Lung (tissue), 11 donors: ENCODE measurements at regions not wholly inside any gene's neighbourhood (a gene's known extent, or its start where the extent isn't known, plus 50 kb on each side); places are given as distances from the start of the nearest gene placed in this dataset.
"Not testable (repeated sequence)": the region's sequence is repeated elsewhere in the genome, so short reads cannot be mapped to it uniquely, and the experiment has no call there.

Source experiments
- ATAC-seq: fragments of 200-7000 bp; cut with Tn5 transposase; one replicate; pipeline ENCODE4 v1.9.1; 2020; ENCODE audit warnings: moderate number of reproducible peaks; ENCODE audit not compliant: insufficient read depth, low FRiP score
- DNase-seq, 3 donors: peaks; one replicate each; pipeline ENCODE4 v3.0.0-alpha.2; 2013 to 2017
- H3K27ac ChIP-seq, 2 donors: one replicate each; pipeline ENCODE4 v1.5.1; 2013; ENCODE audit warnings: mild to moderate bottlenecking in 2 of 2, moderate library complexity in 2 of 2, control low read depth in 1 of 2, inconsistent platforms in 1 of 2, low read depth in 1 of 2, low read length in 1 of 2
- H3K27me3 ChIP-seq, 3 donors: one replicate each; pipeline ENCODE4 v1.5.1; 2013; ENCODE audit warnings: low read length in 2 of 3; ENCODE audit not compliant: control insufficient read depth in 3 of 3, insufficient read depth in 3 of 3
- H3K36me3 ChIP-seq, 4 donors: one replicate each; pipeline ENCODE4 v1.5.1; 2013; ENCODE audit warnings: low read length in 4 of 4, mild to moderate bottlenecking in 1 of 4, moderate library complexity in 1 of 4; ENCODE audit not compliant: control insufficient read depth in 4 of 4, insufficient read depth in 4 of 4
- H3K4me1 ChIP-seq, 5 donors: one replicate each; pipeline ENCODE4 v1.5.1; 2013; ENCODE audit warnings: low read length in 5 of 5, mild to moderate bottlenecking in 2 of 5, moderate library complexity in 1 of 5; ENCODE audit not compliant: control insufficient read depth in 5 of 5, insufficient read depth in 5 of 5
- H3K4me3 ChIP-seq: one replicate; pipeline ENCODE4 v1.5.1; 2013; ENCODE audit warnings: mild to moderate bottlenecking, control low read depth, moderate library complexity
- H3K9ac ChIP-seq, 2 donors: one replicate each; pipeline ENCODE4 v1.5.1; 2013; ENCODE audit warnings: low read length in 2 of 2, control low read depth in 1 of 2; ENCODE audit not compliant: insufficient read depth in 1 of 2
- H3K9me3 ChIP-seq, 4 donors: one replicate each; pipeline ENCODE4 v1.5.1; 2013; ENCODE audit warnings: low read length in 3 of 4, mild to moderate bottlenecking in 1 of 4, moderate library complexity in 1 of 4; ENCODE audit not compliant: control insufficient read depth in 4 of 4, insufficient read depth in 3 of 4
- WGBS, 2 donors: extraction: QIAGEN DNeasy Blood & Tissue Kit; methylation state at CpG; one replicate each; pipeline ENCODE4 v1.1.7; 2013; 5-methylcytosine and 5-hydroxymethylcytosine counted together
- TF ChIP-seq, protein P1 (sequence below): IDR thresholded peaks from 2 replicates; pipeline ENCODE4 v1.5.1; 2012; ENCODE audit warnings: mild to moderate bottlenecking; ENCODE audit errors: control extremely low read depth, extremely low read depth
- donor health status: control.
- donor health status: control.
- donor health status: Bipolar disorder and iron deficiency.
- donor health status: healthy.
- donor health status: DM: yes; HTN: yes; CAD: no.

DNA sequence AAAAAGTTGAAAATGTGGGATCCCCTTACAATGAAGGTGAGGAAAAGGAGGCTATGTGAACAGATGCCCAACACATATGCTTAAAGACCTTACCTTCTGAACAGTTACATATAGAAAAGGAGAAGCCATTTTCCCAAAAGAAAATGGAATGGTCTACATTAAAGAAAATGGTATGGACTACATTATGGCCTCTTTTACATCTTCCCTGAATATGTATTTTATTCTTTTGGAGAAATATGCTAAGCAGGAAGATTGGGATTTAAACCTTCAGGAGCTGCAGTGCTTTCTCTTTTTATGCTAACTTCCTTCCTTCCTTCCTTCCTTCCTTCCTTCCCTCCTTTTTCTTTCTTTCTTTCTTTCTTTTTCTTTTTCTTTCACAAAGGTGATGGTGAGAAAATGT is 155.4 kb downstream of the SEC23IP start:
- H3K4me3 ChIP-seq = no peak overlapping the region
- H3K36me3 ChIP-seq = no peaks in the 10 kb centered on the region
- no peak overlapping the region for H3K27ac ChIP-seq
- ATAC-seq (no peak), DNase-seq (no peak)
- H3K9ac ChIP-seq = no peak overlapping the region
- TF ChIP-seq, protein P1, sequence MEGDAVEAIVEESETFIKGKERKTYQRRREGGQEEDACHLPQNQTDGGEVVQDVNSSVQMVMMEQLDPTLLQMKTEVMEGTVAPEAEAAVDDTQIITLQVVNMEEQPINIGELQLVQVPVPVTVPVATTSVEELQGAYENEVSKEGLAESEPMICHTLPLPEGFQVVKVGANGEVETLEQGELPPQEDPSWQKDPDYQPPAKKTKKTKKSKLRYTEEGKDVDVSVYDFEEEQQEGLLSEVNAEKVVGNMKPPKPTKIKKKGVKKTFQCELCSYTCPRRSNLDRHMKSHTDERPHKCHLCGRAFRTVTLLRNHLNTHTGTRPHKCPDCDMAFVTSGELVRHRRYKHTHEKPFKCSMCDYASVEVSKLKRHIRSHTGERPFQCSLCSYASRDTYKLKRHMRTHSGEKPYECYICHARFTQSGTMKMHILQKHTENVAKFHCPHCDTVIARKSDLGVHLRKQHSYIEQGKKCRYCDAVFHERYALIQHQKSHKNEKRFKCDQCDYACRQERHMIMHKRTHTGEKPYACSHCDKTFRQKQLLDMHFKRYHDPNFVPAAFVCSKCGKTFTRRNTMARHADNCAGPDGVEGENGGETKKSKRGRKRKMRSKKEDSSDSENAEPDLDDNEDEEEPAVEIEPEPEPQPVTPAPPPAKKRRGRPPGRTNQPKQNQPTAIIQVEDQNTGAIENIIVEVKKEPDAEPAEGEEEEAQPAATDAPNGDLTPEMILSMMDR = no peak
- H3K9me3 ChIP-seq = no peaks in the 10 kb centered on the region
- no peaks in the 10 kb centered on the region for H3K27me3 ChIP-seq
- H3K4me1 ChIP-seq = no peaks in the 10 kb centered on the region

DNA sequence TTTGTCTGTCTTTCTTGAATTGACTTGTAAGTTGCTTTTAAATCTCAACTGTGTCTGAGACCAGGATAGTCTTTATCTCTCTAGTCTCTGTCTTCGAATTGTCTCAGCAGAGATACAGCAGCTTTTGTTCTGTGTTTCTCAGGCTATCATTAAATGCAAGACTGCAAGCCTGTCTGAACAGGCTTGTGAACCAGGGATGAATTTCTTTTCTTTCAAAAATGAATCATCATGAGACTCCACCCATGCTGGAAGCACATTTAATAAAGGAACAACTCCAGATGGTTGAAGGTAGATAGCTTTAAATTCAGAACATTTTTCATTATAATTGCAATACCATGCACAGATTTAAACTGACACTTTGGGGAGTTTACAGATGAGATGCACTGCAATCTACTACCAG is 155.9 kb downstream of the SEC23IP start:
- no peaks in the 10 kb centered on the region for H3K27me3 ChIP-seq
- H3K4me3 ChIP-seq = no peak overlapping the region
- no peak overlapping the region for H3K9ac ChIP-seq
- TF ChIP-seq, protein P1 = no peak
- 79 to 85% methylated on average over 1 of the region's 1 CpG for WGBS, 2 donors
- H3K36me3 ChIP-seq = no peaks in the 10 kb centered on the region
- no peaks in the 10 kb centered on the region for H3K4me1 ChIP-seq
- ATAC-seq (no peak), DNase-seq (no peak)
- H3K9me3 ChIP-seq = peaks cover 0 to 2% (median 0%) of the 10 kb centered on the region in 4 donors
- H3K27ac ChIP-seq = no peak overlapping the region

DNA sequence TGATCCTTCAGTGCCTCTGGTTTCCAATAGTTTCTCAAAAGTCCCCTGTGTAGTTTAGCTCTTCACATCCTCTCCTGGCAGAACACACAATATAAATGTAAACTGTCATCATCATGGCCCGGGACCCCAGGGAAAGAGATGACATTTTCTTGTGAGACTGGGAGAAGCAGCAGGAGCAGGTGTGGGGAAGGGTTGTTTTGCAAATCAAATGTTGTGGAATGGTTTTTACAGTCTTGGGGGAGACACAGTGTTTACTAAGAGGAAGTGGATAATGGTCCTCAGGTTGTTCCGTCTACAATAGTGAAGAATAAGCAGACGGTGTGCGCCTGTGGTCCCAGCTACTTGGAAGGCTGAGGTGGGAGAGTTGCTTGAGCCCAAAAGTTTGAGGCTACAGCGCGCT is 159.1 kb downstream of the SEC23IP start:
- no peak overlapping the region for H3K27ac ChIP-seq
- no peaks in the 10 kb centered on the region for H3K27me3 ChIP-seq
- peaks cover 0 to 4% (median 0%) of the 10 kb centered on the region in 4 donors for H3K9me3 ChIP-seq
- H3K4me3 ChIP-seq = no peak overlapping the region
- 52 to 61% methylated on average over 6 of the region's 6 CpGs for WGBS, 2 donors
- no peaks in the 10 kb centered on the region for H3K4me1 ChIP-seq
- H3K36me3 ChIP-seq = no peaks in the 10 kb centered on the region
- no peak overlapping the region for H3K9ac ChIP-seq
- TF ChIP-seq, protein P1 = no peak
- ATAC-seq = no peak
- DNase-seq = no peak

DNA sequence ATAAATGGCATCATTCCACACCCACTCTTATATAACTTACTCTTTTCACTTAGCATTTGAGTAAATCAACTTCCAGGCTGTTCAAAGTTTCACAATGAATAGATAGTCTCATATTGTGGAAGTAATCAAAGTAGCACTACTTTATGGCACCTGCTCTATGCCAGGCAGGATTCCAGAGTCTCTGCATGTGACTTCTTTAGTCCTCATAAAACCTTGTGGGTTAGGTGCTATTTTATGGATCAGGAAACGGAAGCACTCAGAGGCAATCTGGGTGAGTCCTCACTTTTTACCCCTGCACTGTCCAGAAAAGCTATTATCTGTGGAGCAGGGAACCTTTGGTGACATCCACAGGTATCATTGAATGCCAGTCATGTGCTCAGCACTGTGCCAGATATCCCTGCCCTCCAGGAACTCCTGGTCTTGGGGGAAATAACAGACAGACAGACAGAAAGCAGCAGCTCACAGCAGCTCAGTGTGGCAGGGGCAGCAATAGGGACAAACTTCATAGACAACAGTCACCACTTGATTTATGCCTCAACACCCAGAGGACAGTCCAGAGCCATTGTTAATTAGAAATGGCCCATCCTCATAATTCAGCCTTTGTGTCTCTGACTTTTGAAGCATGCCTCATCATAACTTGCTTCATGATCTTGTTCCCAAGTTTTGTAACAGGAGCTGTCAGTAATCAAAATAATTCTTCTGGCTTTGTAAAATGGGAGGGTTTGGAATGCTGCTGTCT is 160.6 kb downstream of the SEC23IP start:
- Histone ChIP-seq H3K9ac (no peak overlapping the region), H3K4me1 (no peaks in the 10 kb centered on the region), H3K36me3 (no peaks in the 10 kb centered on the region), H3K4me3 (no peak overlapping the region), H3K27me3 (no peaks in the 10 kb centered on the region), H3K27ac (no peak overlapping the region), H3K9me3 (peaks cover 0 to 4% (median 0%) of the 10 kb centered on the region in 4 donors)
- ATAC-seq = no peak
- WGBS, 2 donors = 67 to 76% methylated on average over 1 of the region's 1 CpG
- TF ChIP-seq, protein P1 = no peak
- no peak for DNase-seq

DNA sequence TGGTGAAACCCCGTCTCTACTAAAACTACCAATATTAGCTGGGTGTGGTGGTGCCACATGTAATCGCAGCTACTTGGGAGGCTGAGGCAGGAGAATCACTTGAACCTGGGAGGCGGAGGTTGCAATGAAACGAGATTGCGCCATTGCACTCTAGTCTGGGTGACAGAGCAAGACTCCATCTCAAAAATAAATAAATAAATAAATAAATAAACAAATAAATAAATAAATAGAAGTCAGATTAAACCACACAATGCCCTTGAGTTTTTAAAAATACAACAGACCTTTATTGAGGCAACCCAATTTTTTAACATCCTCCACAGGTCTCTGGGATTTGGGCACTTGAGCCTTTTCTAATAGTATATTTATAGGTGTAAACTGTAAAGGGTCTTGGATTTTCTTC is 167.3 kb downstream of the SEC23IP start:
- not testable (repeated sequence) for H3K27me3 ChIP-seq, H3K27ac ChIP-seq, DNase-seq, H3K4me3 ChIP-seq, H3K9me3 ChIP-seq, H3K4me1 ChIP-seq, ATAC-seq, H3K9ac ChIP-seq, H3K36me3 ChIP-seq
- 95% methylated on average over 5 of the region's 5 CpGs for WGBS, 2 donors
